B cell (primary cell): ENCODE measurements at regions not wholly inside any gene's neighbourhood (a gene's known extent, or its start where the extent isn't known, plus 50 kb on each side); places are given as distances from the start of the nearest gene placed in this dataset.

ENCODE experiments used
- ATAC-seq: fragments of 200-7000 bp; cut with Tn5 transposase; one replicate; pipeline ENCODE4 v1.10.0; 2021; ENCODE audit warnings: low read depth, mild to moderate bottlenecking, moderate number of reproducible peaks, moderate library complexity
- CTCF ChIA-PET: fragments of 350-600 bp; sonication (Branson Sonifier 250); formaldehyde crosslinking; loops from one replicate; lab custom pipeline; 2021; ENCODE audit warnings: antibody characterized with exemption, inconsistent platforms; lab: Charles Lee
- POLR2A ChIA-PET: fragments of 350-600 bp; sonication (Branson Sonifier 250); formaldehyde crosslinking; loops from one replicate; lab custom pipeline; 2021; ENCODE audit warnings: antibody characterized with exemption; lab: Charles Lee
- DNase-seq: peaks from one replicate; pipeline ENCODE4 v3.0.0; 2013
- H2AFZ ChIP-seq: 2 replicates; pipeline ENCODE4 v1.6.1; 2012; ENCODE audit warnings: mild to moderate bottlenecking, low read depth, low read length; ENCODE audit not compliant: insufficient read depth, poor library complexity, severe bottlenecking
- H3K27ac ChIP-seq, 2 donors: 1 replicate in 1 of 2; 2 replicates in 1 of 2; pipeline ENCODE4 v1.5.1; 2012 to 2013; ENCODE audit warnings: low read length in 2 of 2, mild to moderate bottlenecking in 2 of 2, moderate library complexity in 1 of 2
- H3K27me3 ChIP-seq, 4 experiments: fragments of 200-600 bp in 1 of 4; sonication (generic) in 1 of 4; replicated peaks in 1 of 4; 1 replicate in 2 of 4; 2 replicates in 2 of 4; pipeline versions ENCODE4 v1.6.1 to v1.7.0; 2013 to 2016; ENCODE audit warnings: low read length in 3 of 4, mild to moderate bottlenecking in 2 of 4, mixed read lengths in 1 of 4, moderate library complexity in 1 of 4; ENCODE audit not compliant: insufficient read depth in 4 of 4, control insufficient read depth in 3 of 4; ENCODE audit errors: control extremely low read depth in 1 of 4
- H3K36me3 ChIP-seq, 2 experiments: replicated peaks in 1 of 2; 1 replicate in 1 of 2; 2 replicates in 1 of 2; pipeline versions ENCODE4 v1.6.1 to v1.7.1; 2013; ENCODE audit warnings: low read length in 1 of 2; ENCODE audit not compliant: insufficient read depth in 2 of 2, control insufficient read depth in 1 of 2; ENCODE audit errors: control extremely low read depth in 1 of 2, extremely low read depth in 1 of 2
- H3K4me1 ChIP-seq, 2 donors: fragments of 200-600 bp in 1 of 2; sonication (generic) in 1 of 2; 1 replicate in 1 of 2; 2 replicates in 1 of 2; pipeline versions ENCODE4 v1.5.1 to v1.6.1; 2013 to 2017; ENCODE audit warnings: low read length in 2 of 2; ENCODE audit not compliant: control insufficient read depth in 2 of 2, insufficient read depth in 2 of 2
- H3K4me2 ChIP-seq: replicated peaks from 2 replicates; pipeline ENCODE3; 2012; ENCODE audit warnings: mild to moderate bottlenecking, low read depth, low read length; ENCODE audit not compliant: poor library complexity, severe bottlenecking
- H3K4me3 ChIP-seq, 5 experiments: fragments of 200-600 bp in 1 of 5; sonication (generic) in 1 of 5; 1 replicate in 3 of 5; 2 replicates in 2 of 5; pipeline versions ENCODE4 v1.5.1 to v1.7.0; 2011 to 2016; ENCODE audit warnings: low read length in 4 of 5, mild to moderate bottlenecking in 4 of 5, low read depth in 2 of 5, control low read depth in 1 of 5, moderate library complexity in 1 of 5; ENCODE audit not compliant: insufficient read depth in 1 of 5; ENCODE audit errors: control extremely low read depth in 1 of 5, extremely low read depth in 1 of 5
- H3K79me2 ChIP-seq: fragments of 200-600 bp; sonication (generic); one replicate; pipeline ENCODE4 v1.6.0; 2016; ENCODE audit warnings: low read length; ENCODE audit not compliant: control insufficient read depth, insufficient read depth
- H3K9ac ChIP-seq: fragments of 200-600 bp; sonication (generic); 2 replicates; pipeline ENCODE4 v1.6.1; 2017; ENCODE audit warnings: mild to moderate bottlenecking, low read length, moderate library complexity
- H3K9me3 ChIP-seq, 3 donors: one replicate each; pipeline versions ENCODE4 v1.6.1 to v1.7.1; 2013; ENCODE audit warnings: low read length in 2 of 3; ENCODE audit not compliant: control insufficient read depth in 2 of 3, insufficient read depth in 1 of 3; ENCODE audit errors: control extremely low read depth in 1 of 3
- H4K20me1 ChIP-seq: 2 replicates; pipeline ENCODE4 v1.6.0; 2012; ENCODE audit warnings: mild to moderate bottlenecking, low read length; ENCODE audit not compliant: insufficient read depth, control insufficient read depth, poor library complexity, severe bottlenecking
- H3K27ac Mint-ChIP-seq: one replicate; pipeline ENCODE4 v1.8.0; 2021; ENCODE audit warnings: mixed read lengths
- H3K27me3 Mint-ChIP-seq: one replicate; pipeline ENCODE4 v1.8.0; 2021; ENCODE audit warnings: mixed read lengths
- H3K4me1 Mint-ChIP-seq: one replicate; pipeline ENCODE4 v1.8.0; 2021; ENCODE audit warnings: mixed read lengths
- H3K4me3 Mint-ChIP-seq: one replicate; pipeline ENCODE4 v1.8.0; 2021; ENCODE audit warnings: mixed read lengths
- H3K9me3 Mint-ChIP-seq: one replicate; pipeline ENCODE4 v1.8.0; 2022; ENCODE audit warnings: mixed read lengths; ENCODE audit not compliant: insufficient read depth
- CTCF ChIP-seq: fragments of 200-600 bp; IDR thresholded peaks from one replicate; pipeline ENCODE4 v1.8.0; 2022; ENCODE audit warnings: antibody characterized with exemption, mild to moderate bottlenecking
- EZH2 ChIP-seq: IDR thresholded peaks from 2 replicates; pipeline ENCODE4 v1.6.1; 2012; ENCODE audit warnings: borderline replicate concordance, low read depth, mild to moderate bottlenecking, moderate library complexity, low read length; ENCODE audit not compliant: insufficient read depth, poor library complexity, severe bottlenecking
- WGBS: methylation state at CpG from one replicate; pipeline ENCODE4 v1.1.5; 2013; ENCODE audit warnings: missing lambda C conversion rate; ENCODE audit not compliant: insufficient coverage; 5-methylcytosine and 5-hydroxymethylcytosine counted together
- intact Hi-C: fragments of 100-400 bp; cut with micrococcal nuclease; formaldehyde crosslinking; loops from one replicate; pipeline ENCODE4 v1.10.0; 2022

DNA sequence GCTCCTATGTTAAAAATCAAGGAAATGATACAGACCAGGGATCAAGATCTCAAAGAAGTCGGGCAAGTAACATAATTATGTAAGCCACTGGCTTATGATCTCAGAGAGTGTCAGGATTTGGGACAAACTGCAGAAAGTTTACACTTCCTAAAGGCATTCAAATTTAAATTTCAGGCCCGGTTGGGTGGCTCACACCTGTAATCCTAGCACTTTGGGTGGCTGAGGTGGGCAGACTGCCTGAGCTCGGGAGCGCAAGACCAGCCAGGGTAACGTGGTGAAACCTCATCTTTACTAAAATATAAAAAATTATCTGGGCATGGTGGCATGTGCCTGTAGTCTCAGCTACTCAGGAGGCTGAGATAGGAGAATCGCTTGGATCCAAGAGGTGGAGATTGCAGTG is 124.4 kb upstream of the UBE2E2 start:
- peaks cover 15% of the 10 kb centered on the region for H3K4me1 Mint-ChIP-seq
- H3K4me3 Mint-ChIP-seq = no peak overlapping the region
- TF ChIP-seq EZH2 = no peak
- no peak for TF ChIP-seq CTCF
- 100% methylated on average over 2 of the region's 6 CpGs for WGBS
- Histone ChIP-seq H3K79me2 (no peaks in the 10 kb centered on the region), H3K36me3 (no peaks in the 10 kb centered on the region), H3K27me3 (no peaks in the 10 kb centered on the region), H3K4me3 (no peak overlapping the region), H4K20me1 (no peaks in the 10 kb centered on the region), H3K9ac (no peak overlapping the region), H3K4me1 (peaks cover 10 to 11% of the 10 kb centered on the region in 2 donors), H2AFZ (no peak overlapping the region), H3K4me2 (no peak overlapping the region), H3K27ac (no peak overlapping the region), H3K9me3 (no peaks in the 10 kb centered on the region)
- intact Hi-C loops = no loop called here
- ChIA-PET CTCF (no interaction called here), POLR2A (no interaction called here)
- no peak for DNase-seq
- H3K27me3 Mint-ChIP-seq = no peaks in the 10 kb centered on the region
- H3K9me3 Mint-ChIP-seq = no peaks in the 10 kb centered on the region
- no peak for ATAC-seq
- no peak overlapping the region for H3K27ac Mint-ChIP-seq

DNA sequence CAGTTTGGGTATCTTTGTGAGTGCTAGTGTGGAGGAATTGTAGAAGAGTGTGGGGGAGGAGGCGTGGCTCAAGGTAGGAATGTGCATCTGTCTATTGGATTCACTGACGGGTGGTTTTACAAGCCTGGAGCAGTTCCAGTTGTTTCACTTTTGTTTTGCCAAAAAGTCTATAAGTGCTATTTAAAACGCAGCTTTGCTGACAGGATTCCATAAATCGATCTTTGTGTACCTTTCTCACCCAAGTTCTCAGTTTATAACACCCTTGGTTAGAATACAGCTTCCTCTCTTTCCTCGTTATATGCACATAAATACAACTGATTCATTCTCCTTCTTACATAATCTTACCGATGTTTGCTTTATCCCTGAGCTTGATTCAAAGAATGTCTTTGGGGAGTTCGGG is 123.2 kb upstream of the UBE2E2 start:
- Histone ChIP-seq H3K4me2 (peak overlapping the region; percentile 49), H3K9me3 (no peaks in the 10 kb centered on the region), H3K79me2 (no peaks in the 10 kb centered on the region), H3K4me3 (peak overlapping the region in 2 of 5 experiments; percentile 19 to 31), H3K27me3 (no peaks in the 10 kb centered on the region), H4K20me1 (no peaks in the 10 kb centered on the region), H3K36me3 (no peaks in the 10 kb centered on the region), H3K27ac (no peak overlapping the region), H2AFZ (peak overlapping the region; percentile 64), H3K4me1 (peaks cover 5 to 7% of the 10 kb centered on the region in 2 donors), H3K9ac (no peak overlapping the region)
- H3K4me3 Mint-ChIP-seq = peak overlapping the region; percentile 40
- ChIA-PET POLR2A (no interaction called here), CTCF (no interaction called here)
- peaks cover 12% of the 10 kb centered on the region for H3K4me1 Mint-ChIP-seq
- H3K9me3 Mint-ChIP-seq = no peaks in the 10 kb centered on the region
- 22% methylated on average over 4 of the region's 7 CpGs for WGBS
- intact Hi-C loops = no loop called here
- DNase-seq = no peak
- no peak for ATAC-seq
- H3K27ac Mint-ChIP-seq = no peak overlapping the region
- TF ChIP-seq CTCF = no peak
- H3K27me3 Mint-ChIP-seq = no peaks in the 10 kb centered on the region
